ENCODE measurements at regions not wholly inside any gene's neighbourhood (a gene's known extent, or its start where the extent isn't known, plus 50 kb on each side); places are given as distances from the start of the nearest gene placed in this dataset.
"Not testable (repeated sequence)": the region's sequence is repeated elsewhere in the genome, so short reads cannot be mapped to it uniquely, and the experiment has no call there.

GRCh38 chr4:162475246-162475645 lies 311.4 kb upstream of the FSTL5 start:
- DNase-seq = no peak
- CTCF ChIA-PET = no interaction called here
- POLR2A ChIA-PET (ENCODE audit: unreplicated experiment) = no interaction called here
- Histone ChIP-seq H3K9me2 (replicated peaks; ENCODE audit: low read length) (no peaks in the 10 kb centered on the region), H3F3A (ENCODE audit: low read length, unreplicated experiment) (no peaks in the 10 kb centered on the region), H3K9ac (ENCODE audit: low read length) (no peak overlapping the region), H3K4me2 (ENCODE audit: low read length) (no peak overlapping the region), H3K4me3 (ENCODE audit: low read length) (no peak overlapping the region), H2AFZ (ENCODE audit: low read length) (no peak overlapping the region), H3K9me3 (ENCODE audit: low read length) (no peaks in the 10 kb centered on the region), H3K36me3 (ENCODE audit: low read depth, low read length) (no peaks in the 10 kb centered on the region), H3K27me3 (ENCODE audit: low read length) (no peaks in the 10 kb centered on the region), H3K27ac (ENCODE audit: low read length) (no peak overlapping the region), H3K79me2 (ENCODE audit: low read length) (no peaks in the 10 kb centered on the region), H4K20me1 (ENCODE audit: low read length) (no peaks in the 10 kb centered on the region), H3K4me1 (ENCODE audit: insufficient read depth, low read length) (no peaks in the 10 kb centered on the region)
- no peak for TF ChIP-seq CTCF (conservative IDR thresholded peaks at IDR 0.05; ENCODE audit: low read depth, low read length)
- no peak for TF ChIP-seq EZH2phosphoT487 (IDR thresholded peaks at IDR 0.05; ENCODE audit: borderline replicate concordance, low read length)
- no peak for TF ChIP-seq EZH2 (IDR thresholded peaks at IDR 0.05; ENCODE audit: low read length, unreplicated experiment)
- intact Hi-C loops (cut with micrococcal nuclease) = no loop called here
- no TSS peak for BruUV-seq (replicated peaks)
- ATAC-seq = no peak

- BruUV-seq (replicated peaks) = no TSS peak
- no peaks in the 10 kb centered on the region for H3K9me3 ChIP-seq (ENCODE audit: low read length)
- H4K20me1 ChIP-seq (ENCODE audit: low read length) = no peaks in the 10 kb centered on the region
- H3K27me3 ChIP-seq (ENCODE audit: low read length) = no peaks in the 10 kb centered on the region
- no peak overlapping the region for H3K4me3 ChIP-seq (ENCODE audit: low read length)
- no peak overlapping the region for H3K4me2 ChIP-seq (ENCODE audit: low read length)
- H3K27ac ChIP-seq (ENCODE audit: low read length) = no peak overlapping the region
- no peak overlapping the region for H3K9ac ChIP-seq (ENCODE audit: low read length)
- H3F3A ChIP-seq (ENCODE audit: low read length, unreplicated experiment) = no peaks in the 10 kb centered on the region
- no peaks in the 10 kb centered on the region for H3K36me3 ChIP-seq (ENCODE audit: low read depth, low read length)
- ChIA-PET CTCF (no interaction called here), POLR2A (ENCODE audit: unreplicated experiment) (no interaction called here)
- H2AFZ ChIP-seq (ENCODE audit: low read length) = no peak overlapping the region
- H3K79me2 ChIP-seq (ENCODE audit: low read length) = no peaks in the 10 kb centered on the region
- DNase-seq (no peak), ATAC-seq (no peak)
- TF ChIP-seq CTCF (conservative IDR thresholded peaks at IDR 0.05; ENCODE audit: low read depth, low read length) = no peak
- no peak for TF ChIP-seq EZH2phosphoT487 (IDR thresholded peaks at IDR 0.05; ENCODE audit: borderline replicate concordance, low read length)
- TF ChIP-seq EZH2 (IDR thresholded peaks at IDR 0.05; ENCODE audit: low read length, unreplicated experiment) = no peak
- no peaks in the 10 kb centered on the region for H3K9me2 ChIP-seq (replicated peaks; ENCODE audit: low read length)
- intact Hi-C loops (cut with micrococcal nuclease) = loop anchor here (10.0 kb wide), 2 partner anchors 125 to 515 kb away; no protein-coding TSS in a partner anchor
- H3K4me1 ChIP-seq (ENCODE audit: insufficient read depth, low read length) = no peaks in the 10 kb centered on the region
Measured at GRCh38 chr4:162469977-162470376, 306.2 kb upstream of the FSTL5 start.

GRCh38 chr4:162465356-162465755 lies 301.6 kb upstream of the FSTL5 start:
- intact Hi-C loops (cut with micrococcal nuclease) = loop anchor here (10.0 kb wide), 2 partner anchors 121 to 511 kb away; no protein-coding TSS in a partner anchor
- H3K9me2 ChIP-seq (replicated peaks; ENCODE audit: low read length); CTCF ChIA-PET; H3K9ac ChIP-seq (ENCODE audit: low read length); ATAC-seq; POLR2A ChIA-PET (ENCODE audit: unreplicated experiment); H3K27me3 ChIP-seq (ENCODE audit: low read length); H2AFZ ChIP-seq (ENCODE audit: low read length); H4K20me1 ChIP-seq (ENCODE audit: low read length); H3K79me2 ChIP-seq (ENCODE audit: low read length); H3K9me3 ChIP-seq (ENCODE audit: low read length); H3K27ac ChIP-seq (ENCODE audit: low read length); H3K4me1 ChIP-seq (ENCODE audit: insufficient read depth, low read length); H3K36me3 ChIP-seq (ENCODE audit: low read depth, low read length); H3K4me3 ChIP-seq (ENCODE audit: low read length); H3K4me2 ChIP-seq (ENCODE audit: low read length); BruUV-seq (replicated peaks); DNase-seq; H3F3A ChIP-seq (ENCODE audit: low read length, unreplicated experiment): not testable (repeated sequence)

All from PC-3 (cell line).